Adrenal gland (tissue), 9 donors: ENCODE measurements at regions not wholly inside any gene's neighbourhood (a gene's known extent, or its start where the extent isn't known, plus 50 kb on each side); places are given as distances from the start of the nearest gene placed in this dataset.

Experiments
- DNase-seq, 7 donors: peaks; one replicate each; pipeline ENCODE4 v3.0.0-alpha.2; 2019 to 2020
- H3K27ac ChIP-seq, 5 donors: fragments of 200-600 bp; sonication (generic) in 4 of 5; 1 replicate in 3 of 5; 2 replicates in 2 of 5; pipeline versions ENCODE4 v1.5.1 to v1.8.0; 2016 to 2020; ENCODE audit warnings: mild to moderate bottlenecking in 1 of 5
- H3K27me3 ChIP-seq: fragments of 200-600 bp; 2 replicates; pipeline ENCODE4 v1.8.0; 2021
- H3K36me3 ChIP-seq, 2 donors: fragments of 200-600 bp; replicated peaks in 1 of 2; 1 replicate in 1 of 2; 2 replicates in 1 of 2; pipeline versions ENCODE4 v1.5.1 to v1.8.0; 2018 to 2022
- H3K4me1 ChIP-seq, 2 donors: fragments of 200-600 bp; replicated peaks in 1 of 2; 1 replicate in 1 of 2; 2 replicates in 1 of 2; pipeline versions ENCODE4 v1.5.1 to v1.8.0; 2018 to 2021
- H3K4me3 ChIP-seq, 4 donors: fragments of 200-600 bp; sonication (generic) in 3 of 4; one replicate each; pipeline ENCODE4 v1.5.1; 2016 to 2018
- H3K9me3 ChIP-seq, 3 donors: fragments of 200-600 bp; sonication (generic) in 1 of 3; replicated peaks in 1 of 3; 1 replicate in 2 of 3; 2 replicates in 1 of 3; pipeline versions ENCODE4 v1.5.1 to v1.8.0; 2016 to 2021
- CTCF ChIP-seq, 6 experiments: fragments of 450-650 bp in 4 of 6; fragments of 200-600 bp in 2 of 6; sonication (generic) in 1 of 6; IDR thresholded peaks; 1 replicate in 5 of 6; 2 replicates in 1 of 6; pipeline versions ENCODE4 v1.5.1 to v1.8.0; 2016 to 2021; ENCODE audit warnings: antibody characterized with exemption in 6 of 6, mild to moderate bottlenecking in 2 of 6, moderate library complexity in 1 of 6
- POLR2A ChIP-seq, 2 donors: fragments of 450-650 bp; IDR thresholded peaks; one replicate each; pipeline ENCODE4 v1.6.1; 2017; ENCODE audit warnings: antibody characterized with exemption in 2 of 2, mild to moderate bottlenecking in 2 of 2, moderate library complexity in 1 of 2
- WGBS, 4 donors: extraction: QIAGEN DNeasy Blood & Tissue Kit in 2 of 4; methylation state at CpG; one replicate each; pipeline versions ENCODE4 v1.1.5 to v1.1.7; 2013 to 2017; 5-methylcytosine and 5-hydroxymethylcytosine counted together
- intact Hi-C, 2 donors: fragments of 100-400 bp; cut with DNase I; formaldehyde crosslinking; loops; one replicate each; pipeline versions ENCODE4 v1.14.1 to v1.15.0; 2022 to 2023
- donor health status: healthy with polysubstance abuse.
- donor health status: Bipolar disorder and iron deficiency.
- donor health status: DM: yes; HTN: yes; CAD: no.
- donor health status: DM: no; HTN: no; CAD: no.
- donor health status: DM: no; HTN: no; CAD: no.

GRCh38 chr4:151940926-151941617 is 180.3 kb upstream of the GATB start:
- intact Hi-C loops: no loop called here
- no peaks in the 10 kb centered on the region for H3K4me1 ChIP-seq
- TF ChIP-seq POLR2A (IDR thresholded peaks at IDR 0.05): no peak
- no peak for TF ChIP-seq CTCF (IDR thresholded peaks at IDR 0.05)
- DNase-seq: no peak
- no peak overlapping the region for H3K27ac ChIP-seq
- no peaks in the 10 kb centered on the region for H3K27me3 ChIP-seq
- no peaks in the 10 kb centered on the region for H3K36me3 ChIP-seq
- H3K9me3 ChIP-seq: no peaks in the 10 kb centered on the region
- 87 to 95% (median 88%) methylated on average over 3 of the region's 3 CpGs for WGBS, 4 donors
- no peak overlapping the region for H3K4me3 ChIP-seq

- no peaks in the 10 kb centered on the region for H3K9me3 ChIP-seq
- no peaks in the 10 kb centered on the region for H3K4me1 ChIP-seq
- DNase-seq: no peak
- H3K27ac ChIP-seq: no peak overlapping the region
- H3K4me3 ChIP-seq: no peak overlapping the region
- 82 to 93% (median 90%) methylated on average over 2 of the region's 2 CpGs for WGBS, 4 donors
- intact Hi-C loops: no loop called here
- TF ChIP-seq POLR2A (IDR thresholded peaks at IDR 0.05) (no peak), CTCF (IDR thresholded peaks at IDR 0.05) (no peak)
- H3K36me3 ChIP-seq: no peaks in the 10 kb centered on the region
- no peaks in the 10 kb centered on the region for H3K27me3 ChIP-seq
These were observed 179.5 kb upstream of the GATB start for GRCh38 chr4:151940291-151940690.

- no peaks in the 10 kb centered on the region for H3K4me1 ChIP-seq
- H3K27me3 ChIP-seq: no peaks in the 10 kb centered on the region
- intact Hi-C loops: no loop called here
- DNase-seq: no peak
- no peaks in the 10 kb centered on the region for H3K9me3 ChIP-seq
- 76 to 83% (median 82%) methylated on average over 3 of the region's 3 CpGs for WGBS, 4 donors
- no peaks in the 10 kb centered on the region for H3K36me3 ChIP-seq
- TF ChIP-seq POLR2A (IDR thresholded peaks at IDR 0.05): no peak
- no peak for TF ChIP-seq CTCF (IDR thresholded peaks at IDR 0.05)
- H3K4me3 ChIP-seq: no peak overlapping the region
- no peak overlapping the region for H3K27ac ChIP-seq
These were observed 178.9 kb upstream of the GATB start for GRCh38 chr4:151939670-151940069.

- TF ChIP-seq CTCF (IDR thresholded peaks at IDR 0.05) (no peak), POLR2A (IDR thresholded peaks at IDR 0.05) (no peak)
- Histone ChIP-seq H3K36me3 (no peaks in the 10 kb centered on the region), H3K4me1 (no peaks in the 10 kb centered on the region), H3K27me3 (no peaks in the 10 kb centered on the region), H3K9me3 (no peaks in the 10 kb centered on the region), H3K27ac (no peak overlapping the region), H3K4me3 (no peak overlapping the region)
- 74 to 94% (median 84%) methylated on average over 1 of the region's 1 CpG for WGBS, 4 donors
- DNase-seq: no peak
- intact Hi-C loops: no loop called here
These were observed 174.6 kb upstream of the GATB start for GRCh38 chr4:151935411-151935810.
